ENCODE measurements at regions not wholly inside any gene's neighbourhood (a gene's known extent, or its start where the extent isn't known, plus 50 kb on each side); places are given as distances from the start of the nearest gene placed in this dataset.

GRCh38 chr16:61362585-61362984 is 673.7 kb downstream of the CDH8 start:
- TF ChIP-seq CTCF (IDR thresholded peaks at IDR 0.05; ENCODE audit: insufficient read depth, low read length, poor library complexity, severe bottlenecking) (no peak), EZH2phosphoT487 (conservative IDR thresholded peaks at IDR 0.05; ENCODE audit: low read length) (no peak)

Measured in SU-DHL-6 (cell line).